ENCODE measurements at regions not wholly inside any gene's neighbourhood (a gene's known extent, or its start where the extent isn't known, plus 50 kb on each side); places are given as distances from the start of the nearest gene placed in this dataset.
A peak's percentile ranks its signal among the peaks of the same experiment; 100 is the strongest.

GRCh38 chrX:146346102-146346501 is 463.5 kb upstream of the CXorf51B start:
- no peak for DNase-seq (ENCODE audit: low spot score)

- DNase-seq (ENCODE audit: low spot score): no peak
Observed at GRCh38 chrX:146351620-146352019, 458.0 kb upstream of the CXorf51B start.

- DNase-seq (ENCODE audit: low spot score): no peak
Observed at GRCh38 chrX:146355440-146355839, 454.1 kb upstream of the CXorf51B start.

- DNase-seq (ENCODE audit: low spot score): no peak
Observed at GRCh38 chrX:146363919-146364318, 445.7 kb upstream of the CXorf51B start.

GRCh38 chrX:146385529-146385928 is 424.0 kb upstream of the CXorf51B start:
- DNase-seq (ENCODE audit: low spot score): no peak

GRCh38 chrX:146396409-146396808 is 413.2 kb upstream of the CXorf51B start:
- no peak for DNase-seq (ENCODE audit: low spot score)

GRCh38 chrX:146409528-146409927 is 400.0 kb upstream of the CXorf51B start:
- no peak for DNase-seq (ENCODE audit: low spot score)

- DNase-seq (ENCODE audit: low spot score): no peak
Observed at GRCh38 chrX:146424422-146424821, 385.1 kb upstream of the CXorf51B start.

- no peak for DNase-seq (ENCODE audit: low spot score)
Observed at GRCh38 chrX:146433771-146434170, 375.8 kb upstream of the CXorf51B start.

- DNase-seq (ENCODE audit: low spot score): peak; percentile 1
Observed at GRCh38 chrX:146435472-146435871, 374.1 kb upstream of the CXorf51B start.

- no peak for DNase-seq (ENCODE audit: low spot score)
Observed at GRCh38 chrX:146448791-146449190, 360.8 kb upstream of the CXorf51B start.

GRCh38 chrX:146449243-146449642 is 360.3 kb upstream of the CXorf51B start:
- DNase-seq (ENCODE audit: low spot score): no peak

- DNase-seq (ENCODE audit: low spot score): no peak
Observed at GRCh38 chrX:146451136-146451535, 358.4 kb upstream of the CXorf51B start.

- no peak for DNase-seq (ENCODE audit: low spot score)
Observed at GRCh38 chrX:146454363-146454762, 355.2 kb upstream of the CXorf51B start.

GRCh38 chrX:146456058-146456457 is 353.5 kb upstream of the CXorf51B start:
- no peak for DNase-seq (ENCODE audit: low spot score)

- no peak for DNase-seq (ENCODE audit: low spot score)
Observed at GRCh38 chrX:146477341-146477740, 332.2 kb upstream of the CXorf51B start.

GRCh38 chrX:146481735-146482134 is 327.8 kb upstream of the CXorf51B start:
- no peak for DNase-seq (ENCODE audit: low spot score)
